ENCODE measurements at regions not wholly inside any gene's neighbourhood (a gene's known extent, or its start where the extent isn't known, plus 50 kb on each side); places are given as distances from the start of the nearest gene placed in this dataset.

GRCh38 chr7:113805976-113806375 lies 112.8 kb downstream of the PPP1R3A start:
- no peaks in the 10 kb centered on the region for H3K27me3 ChIP-seq (ENCODE audit: insufficient read depth)
- DNase-seq, result no peak
- H3K4me1 ChIP-seq (ENCODE audit: control insufficient read depth in 1 of 2, insufficient read depth in 2 of 2, low read depth in 1 of 2, low read length in 1 of 2), result peaks cover 0 to 10% of the 10 kb centered on the region in 2 experiments; a peak in 1 of 4 replicates
- no peak for TF ChIP-seq USF2 (IDR thresholded peaks at IDR 0.05; ENCODE audit: borderline replicate concordance, low read depth, low read length)
- TF ChIP-seq TEAD4 (IDR thresholded peaks at IDR 0.05; ENCODE audit: borderline replicate concordance, insufficient read depth), result no peak
- no peak for TF ChIP-seq RCOR1 (IDR thresholded peaks at IDR 0.05; ENCODE audit: low read length)
- no peak for TF ChIP-seq CTCF (IDR thresholded peaks at IDR 0.05)
- no peak for TF ChIP-seq EP300 (IDR thresholded peaks at IDR 0.05; ENCODE audit: borderline replicate concordance in 1 of 2, low read depth in 1 of 2, low read length in 1 of 2)
- TF ChIP-seq TCF12 (IDR thresholded peaks at IDR 0.05), result no peak
- TF ChIP-seq YY1 (IDR thresholded peaks at IDR 0.05; ENCODE audit: low read depth), result no peak
- TF ChIP-seq RFX5 (IDR thresholded peaks at IDR 0.05; ENCODE audit: low read length), result no peak
- no peak for TF ChIP-seq FOXM1 (IDR thresholded peaks at IDR 0.05; ENCODE audit: low read depth)
- TF ChIP-seq MAX (IDR thresholded peaks at IDR 0.05; ENCODE audit: low read depth), result no peak
- TF ChIP-seq GATA2 (CRISPR knock-in tag; IDR thresholded peaks at IDR 0.05), result no peak
- no peak for TF ChIP-seq MXI1 (IDR thresholded peaks at IDR 0.05; ENCODE audit: low read depth, low read length)
- no peak for TF ChIP-seq NFIC (IDR thresholded peaks at IDR 0.05; ENCODE audit: borderline replicate concordance)
- no peak for TF ChIP-seq GABPA (IDR thresholded peaks at IDR 0.05; ENCODE audit: low read depth)
- TF ChIP-seq REST (IDR thresholded peaks at IDR 0.05; ENCODE audit: low read depth, low read length), result no peak
- TF ChIP-seq CHD2 (IDR thresholded peaks at IDR 0.05; ENCODE audit: low read length, partially characterized antibody), result no peak
- TF ChIP-seq ELF1 (IDR thresholded peaks at IDR 0.05), result no peak
- TF ChIP-seq EZH2phosphoT487 (IDR thresholded peaks at IDR 0.05; ENCODE audit: borderline replicate concordance, low read depth), result no peak
- TF ChIP-seq SMC3 (IDR thresholded peaks at IDR 0.05; ENCODE audit: low read depth, low read length), result no peak
- no peak for TF ChIP-seq JUND (IDR thresholded peaks at IDR 0.05)
- ChIA-PET CTCF (no interaction called here), POLR2A (no interaction called here)
- WGBS (ENCODE audit: low lambda C conversion rate), result 0% methylated on average over 1 of the region's 1 CpG
- peak overlapping the region; percentile 47; the same call in 1 of the 2 replicates for H3K4me2 ChIP-seq
- H3K4me3 ChIP-seq (ENCODE audit: low read depth in 2 of 2, low read length in 1 of 2), result no peak overlapping the region
- peaks cover 3% of the 10 kb centered on the region for H3F3A ChIP-seq (replicated peaks; ENCODE audit: insufficient read depth)
- H3K79me2 ChIP-seq (ENCODE audit: insufficient read depth), result no peaks in the 10 kb centered on the region
- H4K20me1 ChIP-seq (ENCODE audit: insufficient read depth), result no peaks in the 10 kb centered on the region
- H3K9me2 ChIP-seq, result no peaks in the 10 kb centered on the region
- peak overlapping the region; percentile 2; the same call in 1 of the 2 replicates for H3K9ac ChIP-seq
- no peaks in the 10 kb centered on the region for H3K36me3 ChIP-seq (replicated peaks in 1 of 2; ENCODE audit: control insufficient read depth in 1 of 2, insufficient read depth in 2 of 2, low read length in 1 of 2)
- no peaks in the 10 kb centered on the region for H3K9me3 ChIP-seq
- peak overlapping the region in 1 of 2 experiments; percentile 79; a peak in 2 of 4 replicates for H3K27ac ChIP-seq (ENCODE audit: low read depth in 2 of 2, low read length in 1 of 2)
- no peak overlapping the region for H2AFZ ChIP-seq (ENCODE audit: low read depth)
